Osteoblast (primary cell): ENCODE measurements at regions not wholly inside any gene's neighbourhood (a gene's known extent, or its start where the extent isn't known, plus 50 kb on each side); places are given as distances from the start of the nearest gene placed in this dataset.
"Not testable (repeated sequence)": the region's sequence is repeated elsewhere in the genome, so short reads cannot be mapped to it uniquely, and the experiment has no call there.

Experiments
- DNase-seq: peaks from one replicate; pipeline ENCODE4 v3.0.0; 2011; ENCODE audit warnings: low spot score, mixed read lengths; ENCODE audit not compliant: insufficient read length; ENCODE audit errors: missing footprints
- H2AFZ ChIP-seq: 2 replicates; pipeline ENCODE4 v1.6.0; 2011; ENCODE audit warnings: mild to moderate bottlenecking, low read length
- H3K27ac ChIP-seq: 2 replicates; pipeline ENCODE4 v1.5.1; 2011; ENCODE audit warnings: mild to moderate bottlenecking, low read depth, low read length, moderate library complexity
- H3K27me3 ChIP-seq: 2 replicates; pipeline ENCODE4 v1.6.0; 2012; ENCODE audit warnings: mild to moderate bottlenecking, control low read depth, inconsistent platforms, low read length, moderate library complexity; ENCODE audit not compliant: insufficient read depth
- H3K36me3 ChIP-seq: 2 replicates; pipeline ENCODE4 v1.5.1; 2011; ENCODE audit warnings: mild to moderate bottlenecking, low read length, control low read depth, moderate library complexity; ENCODE audit not compliant: insufficient read depth
- H3K4me1 ChIP-seq: 2 replicates; pipeline ENCODE4 v1.5.1; 2011; ENCODE audit warnings: mild to moderate bottlenecking, low read length, control low read depth, moderate library complexity; ENCODE audit not compliant: insufficient read depth
- H3K4me2 ChIP-seq: 2 replicates; pipeline ENCODE4 v1.6.0; 2011; ENCODE audit warnings: mild to moderate bottlenecking, low read length; ENCODE audit not compliant: insufficient read depth
- H3K4me3 ChIP-seq: fragments of 200-600 bp; sonication (generic); 3 replicates; pipeline ENCODE4 v1.5.1; 2012; ENCODE audit warnings: mild to moderate bottlenecking, low read length, inconsistent platforms; ENCODE audit not compliant: insufficient read depth
- H3K79me2 ChIP-seq: 2 replicates; pipeline ENCODE4 v1.6.0; 2012; ENCODE audit warnings: mild to moderate bottlenecking, low read length, control low read depth, inconsistent platforms; ENCODE audit not compliant: insufficient read depth
- H3K9me3 ChIP-seq: 2 replicates; pipeline ENCODE4 v1.5.1; 2011; ENCODE audit warnings: low read depth, low read length, control low read depth
- H4K20me1 ChIP-seq: 2 replicates; pipeline ENCODE4 v1.6.0; 2012; ENCODE audit warnings: mild to moderate bottlenecking, low read length, control low read depth; ENCODE audit not compliant: insufficient read depth
- TF ChIP-seq, protein P1 (sequence below): IDR thresholded peaks from 2 replicates; pipeline ENCODE4 v1.5.1; 2011; ENCODE audit warnings: mild to moderate bottlenecking, low read depth, low read length, moderate library complexity; ENCODE audit errors: extremely low read depth

DNA sequence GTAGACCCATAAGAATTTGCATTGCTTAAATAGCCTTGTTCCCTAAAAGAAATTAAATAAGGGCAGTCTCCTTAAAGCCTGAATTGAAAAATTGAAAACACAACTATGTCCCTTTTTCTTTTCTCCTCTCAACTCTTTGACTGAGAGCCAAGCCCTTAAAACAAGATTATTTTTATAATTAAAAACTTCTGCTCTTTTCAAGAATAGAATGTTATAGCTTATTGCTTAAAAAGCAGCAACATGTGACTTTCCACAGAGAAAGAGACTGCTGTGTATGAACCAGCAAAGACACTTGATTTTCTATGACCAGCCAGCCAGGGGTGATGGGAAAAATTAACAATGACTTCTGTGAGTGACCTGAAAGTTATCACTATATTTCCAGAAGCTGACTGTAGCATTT is 295.2 kb upstream of the CELF2 start:
- Histone ChIP-seq H4K20me1 (no peaks in the 10 kb centered on the region), H3K27ac (no peak overlapping the region), H3K4me1 (no peaks in the 10 kb centered on the region), H3K79me2 (no peaks in the 10 kb centered on the region), H3K4me3 (no peak overlapping the region), H3K9me3 (no peaks in the 10 kb centered on the region), H2AFZ (no peak overlapping the region), H3K27me3 (no peaks in the 10 kb centered on the region), H3K4me2 (no peak overlapping the region), H3K36me3 (no peaks in the 10 kb centered on the region)
- TF ChIP-seq, protein P1, sequence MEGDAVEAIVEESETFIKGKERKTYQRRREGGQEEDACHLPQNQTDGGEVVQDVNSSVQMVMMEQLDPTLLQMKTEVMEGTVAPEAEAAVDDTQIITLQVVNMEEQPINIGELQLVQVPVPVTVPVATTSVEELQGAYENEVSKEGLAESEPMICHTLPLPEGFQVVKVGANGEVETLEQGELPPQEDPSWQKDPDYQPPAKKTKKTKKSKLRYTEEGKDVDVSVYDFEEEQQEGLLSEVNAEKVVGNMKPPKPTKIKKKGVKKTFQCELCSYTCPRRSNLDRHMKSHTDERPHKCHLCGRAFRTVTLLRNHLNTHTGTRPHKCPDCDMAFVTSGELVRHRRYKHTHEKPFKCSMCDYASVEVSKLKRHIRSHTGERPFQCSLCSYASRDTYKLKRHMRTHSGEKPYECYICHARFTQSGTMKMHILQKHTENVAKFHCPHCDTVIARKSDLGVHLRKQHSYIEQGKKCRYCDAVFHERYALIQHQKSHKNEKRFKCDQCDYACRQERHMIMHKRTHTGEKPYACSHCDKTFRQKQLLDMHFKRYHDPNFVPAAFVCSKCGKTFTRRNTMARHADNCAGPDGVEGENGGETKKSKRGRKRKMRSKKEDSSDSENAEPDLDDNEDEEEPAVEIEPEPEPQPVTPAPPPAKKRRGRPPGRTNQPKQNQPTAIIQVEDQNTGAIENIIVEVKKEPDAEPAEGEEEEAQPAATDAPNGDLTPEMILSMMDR = no peak
- no peak for DNase-seq

DNA sequence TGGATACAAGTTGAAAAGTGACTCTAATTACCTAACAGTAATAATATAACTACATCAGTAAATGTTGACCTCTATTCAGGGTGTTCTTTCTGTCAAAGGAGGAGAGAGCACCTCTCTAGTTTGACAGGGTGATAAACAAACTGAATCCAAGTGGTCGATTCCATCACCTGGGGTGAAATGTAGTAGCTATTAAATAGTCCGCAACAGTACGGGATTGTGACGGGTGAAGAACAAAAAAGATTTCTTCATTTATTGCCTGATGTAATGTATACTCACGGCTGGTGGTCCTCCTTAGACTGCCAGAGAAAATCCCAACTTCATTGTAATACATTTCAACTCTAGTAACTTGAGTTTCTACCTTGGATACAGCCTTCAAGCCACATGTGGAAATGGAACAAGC is 292.5 kb upstream of the CELF2 start:
- DNase-seq = no peak
- Histone ChIP-seq H4K20me1 (no peaks in the 10 kb centered on the region), H3K27me3 (no peaks in the 10 kb centered on the region), H3K4me2 (no peak overlapping the region), H3K79me2 (no peaks in the 10 kb centered on the region), H3K4me1 (no peaks in the 10 kb centered on the region), H3K36me3 (no peaks in the 10 kb centered on the region), H3K4me3 (no peak overlapping the region), H2AFZ (no peak overlapping the region), H3K27ac (no peak overlapping the region), H3K9me3 (no peaks in the 10 kb centered on the region)
- TF ChIP-seq, protein P1 = no peak

DNA sequence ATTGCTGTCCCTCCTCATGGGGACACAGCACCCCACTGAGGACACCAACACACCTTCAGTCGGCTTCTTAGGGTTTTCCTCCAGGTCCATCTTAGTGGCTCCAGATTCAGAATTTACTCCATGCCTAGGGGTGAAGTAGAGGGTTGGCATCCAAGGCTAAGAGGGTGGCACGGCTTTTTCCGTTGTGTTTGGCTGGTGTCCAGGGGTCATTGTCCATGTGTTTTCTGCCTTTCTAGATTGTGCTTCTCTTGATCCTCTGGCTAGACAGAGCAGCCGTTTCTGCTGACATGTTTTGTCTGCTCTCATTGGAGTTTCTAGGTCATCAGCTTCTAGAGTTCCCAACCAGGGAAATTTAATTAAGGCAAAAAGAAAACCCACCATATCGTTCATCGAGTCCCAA is 291.6 kb upstream of the CELF2 start:
- no peaks in the 10 kb centered on the region for H4K20me1 ChIP-seq
- H2AFZ ChIP-seq = no peak overlapping the region
- no peaks in the 10 kb centered on the region for H3K27me3 ChIP-seq
- no peaks in the 10 kb centered on the region for H3K9me3 ChIP-seq
- DNase-seq = no peak
- no peak overlapping the region for H3K4me3 ChIP-seq
- no peaks in the 10 kb centered on the region for H3K36me3 ChIP-seq
- TF ChIP-seq, protein P1 = no peak
- H3K4me1 ChIP-seq = no peaks in the 10 kb centered on the region
- no peaks in the 10 kb centered on the region for H3K79me2 ChIP-seq
- no peak overlapping the region for H3K4me2 ChIP-seq
- H3K27ac ChIP-seq = no peak overlapping the region

DNA sequence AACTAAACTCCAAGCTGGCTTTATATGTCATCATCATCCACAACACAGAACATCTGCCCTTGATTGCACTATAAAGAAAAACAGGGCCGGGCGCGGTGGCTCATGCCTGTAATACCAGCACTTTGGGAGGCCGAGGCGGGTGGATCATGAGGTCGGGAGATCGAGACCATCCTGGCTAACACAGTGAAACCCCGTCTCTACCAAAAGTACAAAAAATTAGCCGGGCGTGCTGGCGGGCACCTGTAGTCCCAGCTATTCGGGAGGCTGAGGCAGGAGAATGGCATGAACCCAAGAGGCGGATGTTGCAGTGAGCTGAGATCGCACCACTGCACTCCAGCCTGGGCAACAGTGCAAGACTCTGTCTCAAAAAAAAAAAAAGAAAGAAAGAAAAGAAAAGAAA is 290.3 kb upstream of the CELF2 start:
- H3K4me3 ChIP-seq, H3K4me2 ChIP-seq: not testable (repeated sequence)

GRCh38 chr10:10727812-10728211 is 289.9 kb upstream of the CELF2 start:
- Histone ChIP-seq H3K4me1 (no peaks in the 10 kb centered on the region), H2AFZ (no peak overlapping the region), H3K4me3 (no peak overlapping the region), H3K4me2 (no peak overlapping the region), H3K27me3 (no peaks in the 10 kb centered on the region), H3K79me2 (no peaks in the 10 kb centered on the region), H3K36me3 (no peaks in the 10 kb centered on the region), H3K9me3 (no peaks in the 10 kb centered on the region), H4K20me1 (no peaks in the 10 kb centered on the region), H3K27ac (no peak overlapping the region)
- no peak for DNase-seq
- TF ChIP-seq, protein P1 = no peak

More for the DNA sequence above, 290.3 kb upstream of the CELF2 start:
- not testable (repeated sequence) for H3K27ac ChIP-seq, H3K4me1 ChIP-seq, H4K20me1 ChIP-seq, H3K79me2 ChIP-seq, H3K27me3 ChIP-seq, H2AFZ ChIP-seq, DNase-seq, H3K36me3 ChIP-seq, H3K9me3 ChIP-seq
